Stimulated activated CD8-positive, alpha-beta memory T cell treated with anti-CD3 and anti-CD28 coated beads, Interleukin-15, amount 100 ng/mL, for 4 hours (primary cell): ENCODE measurements at regions not wholly inside any gene's neighbourhood (a gene's known extent, or its start where the extent isn't known, plus 50 kb on each side); places are given as distances from the start of the nearest gene placed in this dataset.

Experiments
- DNase-seq, 2 donors: peaks; one replicate each; pipeline ENCODE4 v3.0.0-alpha.2; 2020; ENCODE audit warnings: low read depth in 2 of 2

DNA sequence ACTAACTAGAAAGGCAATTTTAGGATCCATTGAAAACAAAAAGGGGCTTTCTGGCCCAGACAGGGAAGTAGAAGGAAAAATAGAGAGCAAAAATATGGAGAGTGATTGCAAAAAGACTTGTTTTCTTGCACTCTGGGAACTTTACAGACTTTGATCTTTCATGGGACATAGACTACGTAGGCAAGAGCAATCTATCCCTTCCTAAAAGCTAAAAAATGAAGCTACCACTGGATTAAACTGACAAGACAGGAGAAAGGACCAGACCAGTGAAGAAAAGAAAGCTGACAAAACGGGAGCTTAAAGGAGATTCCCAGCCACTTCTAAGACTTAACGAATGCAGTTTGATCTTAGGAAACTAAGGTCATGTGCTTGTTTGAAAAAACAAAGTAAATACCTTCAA, 524.5 kb downstream of the KLF5 start:
- no peak for DNase-seq

DNA sequence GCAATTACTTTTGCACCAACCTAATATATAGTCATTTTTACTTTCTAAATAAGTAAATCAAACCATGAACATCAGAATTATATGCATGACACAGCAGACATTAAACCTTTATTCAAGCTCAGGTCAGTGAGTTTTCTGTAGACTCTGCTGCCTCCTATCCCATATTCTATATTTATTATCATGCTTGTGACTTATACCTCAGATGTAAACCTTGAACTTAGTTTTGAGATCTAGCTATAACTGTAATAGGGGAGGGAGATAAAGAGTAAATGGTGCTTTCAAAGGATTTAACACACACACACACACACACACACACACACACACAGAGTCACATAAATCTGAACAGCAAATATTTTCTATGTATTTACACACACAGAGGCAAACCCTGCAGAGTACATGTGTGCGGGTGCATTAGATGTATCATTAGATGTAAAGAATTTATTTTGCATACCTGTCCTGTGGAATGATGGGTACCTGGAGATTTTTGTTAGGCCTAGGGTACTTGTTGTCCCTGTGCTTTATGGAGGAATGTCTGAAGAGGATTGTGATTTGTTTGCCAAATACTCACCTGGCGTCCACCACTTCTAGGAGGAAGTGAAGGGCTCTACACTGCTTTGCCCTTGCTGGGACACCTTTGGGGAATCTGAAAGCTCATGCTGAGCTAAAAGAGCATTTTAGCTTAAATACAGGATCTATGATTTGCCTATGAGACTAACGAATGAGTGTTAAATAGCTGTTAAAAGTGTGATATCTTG, 521.9 kb downstream of the KLF5 start:
- DNase-seq = no peak

GRCh38 chr13:73579574-73580274, 520.9 kb downstream of the KLF5 start:
- DNase-seq = no peak

DNA sequence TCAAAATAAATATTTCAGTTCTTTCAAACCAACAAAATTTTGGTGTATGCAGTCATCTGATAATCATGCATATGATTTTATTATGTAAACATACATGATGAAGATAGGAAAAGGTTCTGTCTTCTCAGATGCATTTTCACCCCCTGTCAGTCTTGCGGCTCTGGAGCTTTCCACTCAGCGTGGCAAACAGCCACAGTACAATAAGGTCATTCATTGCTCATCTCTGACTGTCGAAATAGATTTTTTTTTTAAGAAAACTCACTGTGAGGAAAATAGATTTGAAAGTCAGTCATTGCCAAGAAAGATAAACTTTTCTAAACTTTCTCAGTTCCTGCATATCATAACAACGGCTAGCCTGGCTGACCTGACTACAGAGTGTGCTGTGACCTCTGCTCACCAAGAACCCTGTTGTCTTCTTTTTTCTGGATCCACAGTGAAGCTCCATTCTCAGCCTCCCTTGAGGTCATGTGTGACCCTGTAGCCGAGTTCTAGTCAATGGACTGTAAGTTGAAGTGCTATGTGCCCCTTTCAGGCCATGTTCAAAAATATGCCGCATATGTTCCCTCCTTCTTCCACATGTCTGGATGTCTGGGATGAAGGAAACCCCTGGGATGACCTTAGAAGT, 519.6 kb downstream of the KLF5 start:
- DNase-seq = no peak

DNA sequence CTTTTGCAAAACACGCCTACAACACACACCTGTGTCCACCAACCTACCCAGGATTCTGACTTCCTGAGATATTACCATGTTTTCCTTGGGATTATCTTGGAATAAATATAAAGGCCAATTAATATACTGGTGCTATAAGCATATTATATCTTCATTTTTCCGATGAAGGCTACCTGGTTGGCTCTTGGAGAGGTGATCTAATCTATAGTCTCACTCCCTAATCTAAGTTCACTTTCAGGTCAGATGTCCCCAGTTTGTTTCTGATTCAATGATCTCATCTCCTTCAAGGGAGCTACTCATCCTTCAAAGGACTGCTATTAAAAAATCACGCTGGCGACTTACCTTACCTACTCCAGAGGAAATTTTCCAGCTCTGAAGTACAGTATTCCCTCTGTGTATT, 517.5 kb downstream of the KLF5 start:
- no peak for DNase-seq

- DNase-seq = no peak
These were observed 514.0 kb downstream of the KLF5 start for GRCh38 chr13:73572824-73573223.

DNA sequence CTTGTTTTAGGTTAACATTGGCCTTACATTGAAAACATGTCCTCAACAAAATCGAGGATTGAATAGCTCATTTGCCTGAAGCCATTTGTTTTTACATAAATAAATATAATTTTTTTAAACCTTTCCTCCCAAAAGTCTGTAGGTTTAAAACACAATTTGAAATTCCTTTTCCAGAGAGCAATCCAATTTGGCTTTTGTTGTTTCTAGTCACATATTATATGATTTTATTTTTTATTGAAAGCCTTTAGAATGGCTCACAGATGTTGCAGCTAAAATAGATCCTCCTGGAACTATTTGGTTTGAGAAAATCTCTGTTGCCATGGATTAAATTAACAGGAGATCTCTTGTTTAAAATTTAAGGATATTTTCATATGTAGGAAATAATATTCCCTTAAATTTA, 512.6 kb downstream of the KLF5 start:
- DNase-seq = no peak

DNA sequence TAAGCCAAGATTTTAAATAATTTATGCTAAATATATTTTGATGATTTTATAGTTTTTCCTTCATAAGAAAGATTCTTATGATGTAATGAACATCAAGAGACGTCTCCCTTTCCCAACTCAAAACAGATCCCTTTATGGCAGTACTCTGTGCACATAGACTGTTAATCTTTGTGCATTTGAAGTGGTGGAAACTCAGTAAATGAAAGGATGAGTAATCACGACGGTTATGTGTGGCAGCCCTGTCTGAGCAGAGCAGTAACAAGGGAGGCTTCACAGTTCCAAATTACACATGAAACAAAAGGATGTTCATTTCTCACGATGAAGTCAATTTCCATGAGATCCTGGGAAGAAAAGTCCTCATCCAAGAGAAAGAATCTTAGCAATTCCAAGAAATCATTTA, 498.1 kb downstream of the KLF5 start:
- no peak for DNase-seq

DNA sequence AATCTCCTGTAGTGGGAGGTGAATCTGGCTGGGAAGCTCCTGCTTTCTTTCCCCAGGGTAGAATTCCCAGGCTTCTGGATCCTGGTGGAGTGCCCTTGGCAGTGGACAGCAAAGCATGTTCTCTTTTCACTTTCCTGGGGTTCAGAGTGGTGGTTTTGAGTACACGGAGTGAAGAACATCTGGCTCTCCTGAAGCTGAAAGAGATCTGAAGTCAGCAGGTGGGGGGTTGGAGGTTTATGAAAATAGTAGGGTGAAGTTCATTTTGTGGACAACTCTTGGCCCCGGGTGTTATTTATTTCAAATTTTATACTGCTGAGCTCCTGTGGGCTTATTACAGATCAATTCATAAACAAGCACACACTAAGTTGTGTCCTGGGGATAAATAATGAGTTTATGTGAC, 497.3 kb downstream of the KLF5 start:
- no peak for DNase-seq

- DNase-seq = no peak
These were observed 492.9 kb downstream of the KLF5 start for GRCh38 chr13:73551736-73552135.

- no peak for DNase-seq
These were observed 490.9 kb downstream of the KLF5 start for GRCh38 chr13:73549717-73550116.

- no peak for DNase-seq
These were observed 489.6 kb downstream of the KLF5 start for GRCh38 chr13:73548449-73548848.

DNA sequence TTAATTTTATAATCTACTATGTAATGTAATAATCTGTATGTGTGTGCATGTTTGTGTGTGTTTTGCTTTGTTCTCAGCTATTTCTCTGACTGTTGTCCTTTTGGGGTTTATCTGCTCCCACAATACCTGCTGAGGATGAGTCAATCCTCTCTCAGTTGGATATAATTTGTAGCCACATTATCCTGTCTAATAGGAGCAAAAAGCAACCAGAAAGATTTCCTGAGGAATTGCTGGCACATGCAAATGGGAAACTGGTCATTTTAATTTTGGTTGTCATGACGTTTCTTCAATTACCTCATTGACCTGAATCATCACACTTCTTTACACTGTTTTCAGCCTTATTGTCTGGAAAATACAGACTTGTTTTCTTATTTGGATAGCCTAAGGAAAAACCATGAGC, 488.4 kb downstream of the KLF5 start:
- DNase-seq = no peak

DNA sequence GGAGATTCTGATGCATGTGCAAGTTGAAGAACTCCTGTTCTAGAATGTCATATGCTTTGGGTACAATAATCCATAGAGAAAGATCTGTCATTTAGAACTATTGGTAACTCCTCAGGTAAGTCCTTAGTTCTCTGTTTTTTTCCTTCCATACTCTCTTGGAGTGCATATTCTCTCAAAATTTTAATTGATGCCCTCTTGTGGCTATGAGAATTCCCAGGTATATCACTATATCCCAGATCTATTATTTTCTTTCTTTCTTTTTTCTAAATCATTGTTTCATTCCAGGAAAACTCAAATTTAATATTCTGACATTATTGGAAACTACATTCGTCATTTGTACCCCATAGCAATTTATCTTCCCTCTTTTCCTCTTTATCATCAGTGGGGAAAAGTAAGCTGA, 485.4 kb downstream of the KLF5 start:
- DNase-seq = no peak

DNA sequence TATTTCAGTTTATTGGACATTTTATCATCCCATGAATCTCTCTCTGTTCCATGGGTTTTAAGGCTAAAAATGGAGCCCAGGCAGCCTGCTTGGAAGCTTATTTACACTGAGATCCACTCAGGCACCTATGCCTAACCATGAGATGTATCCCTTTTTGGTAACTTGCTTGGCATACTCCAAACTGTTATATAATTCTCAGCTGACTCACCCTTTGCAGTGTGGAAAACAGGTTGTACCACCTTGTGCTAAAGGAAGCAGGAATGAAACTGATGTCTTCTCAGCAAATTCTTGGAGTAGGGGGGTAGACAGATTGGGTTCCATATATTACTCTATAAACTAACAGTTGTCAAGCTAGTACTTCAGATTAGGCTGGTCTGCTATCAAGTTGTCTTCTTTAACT, 483.6 kb downstream of the KLF5 start:
- no peak for DNase-seq

GRCh38 chr13:73536865-73537264, 478.1 kb downstream of the KLF5 start:
- no peak for DNase-seq

DNA sequence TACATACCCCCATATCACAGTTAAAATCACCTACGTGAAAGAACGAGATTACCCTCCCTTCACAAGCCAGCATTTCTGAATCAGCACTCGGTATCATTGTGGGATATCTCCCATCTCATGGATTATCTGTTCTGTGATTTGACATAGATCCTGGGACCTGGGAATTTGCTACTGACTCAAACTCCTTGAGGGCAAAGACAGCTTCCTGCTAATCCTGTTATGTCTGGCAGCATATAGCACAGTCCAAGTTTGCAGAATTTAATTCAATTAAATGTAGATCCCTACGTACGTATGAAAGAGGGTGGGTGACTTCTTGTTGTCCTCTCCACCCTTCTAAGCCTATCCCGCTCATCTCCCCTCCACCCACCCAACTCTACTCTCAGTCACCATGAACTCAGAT, 476.5 kb downstream of the KLF5 start:
- no peak for DNase-seq

- no peak for DNase-seq
These were observed 474.2 kb downstream of the KLF5 start for GRCh38 chr13:73532987-73533510.

- no peak for DNase-seq
These were observed 473.8 kb downstream of the KLF5 start for GRCh38 chr13:73532582-73532981.

GRCh38 chr13:73531014-73531413, 472.2 kb downstream of the KLF5 start:
- DNase-seq = no peak

- no peak for DNase-seq
These were observed 464.1 kb downstream of the KLF5 start for GRCh38 chr13:73522937-73523336.

DNA sequence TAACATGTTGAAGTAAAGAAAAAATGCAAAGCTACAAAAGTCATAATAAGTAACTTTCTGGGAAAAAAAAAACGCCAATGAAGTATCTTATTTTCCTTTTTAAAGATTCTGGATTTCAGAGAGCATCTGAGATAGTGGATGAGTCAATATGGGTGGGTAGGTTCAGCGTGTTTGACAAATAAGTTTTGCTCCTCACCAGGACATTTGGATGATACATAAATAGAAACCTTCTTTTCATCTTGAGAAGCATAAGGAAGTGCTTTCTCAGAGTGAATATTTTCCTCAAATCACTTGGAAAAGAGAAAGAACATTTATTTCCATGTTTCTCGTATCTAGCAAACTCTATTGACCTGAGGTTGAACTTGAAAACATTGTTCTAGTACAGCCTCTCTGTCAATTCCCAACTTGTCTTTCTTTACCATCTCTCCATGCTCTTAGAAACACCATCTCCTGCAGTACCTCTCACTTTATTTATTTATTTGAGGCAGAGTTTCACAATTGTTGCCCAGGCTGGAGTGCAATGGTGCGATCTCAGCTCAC, 463.2 kb downstream of the KLF5 start:
- no peak for DNase-seq

- no peak for DNase-seq
These were observed 462.5 kb downstream of the KLF5 start for GRCh38 chr13:73521290-73521624.
